GM18867 (cell line): ENCODE measurements at regions not wholly inside any gene's neighbourhood (a gene's known extent, or its start where the extent isn't known, plus 50 kb on each side); places are given as distances from the start of the nearest gene placed in this dataset.
"Not testable (repeated sequence)": the region's sequence is repeated elsewhere in the genome, so short reads cannot be mapped to it uniquely, and the experiment has no call there.

Experiments used
- ATAC-seq: cut with Tn5 transposase; IDR thresholded peaks from one replicate; pipeline ENCODE4 v1.9.1; 2021; ENCODE audit warnings: mild to moderate bottlenecking, moderate library complexity; ENCODE audit not compliant: unreplicated experiment

DNA sequence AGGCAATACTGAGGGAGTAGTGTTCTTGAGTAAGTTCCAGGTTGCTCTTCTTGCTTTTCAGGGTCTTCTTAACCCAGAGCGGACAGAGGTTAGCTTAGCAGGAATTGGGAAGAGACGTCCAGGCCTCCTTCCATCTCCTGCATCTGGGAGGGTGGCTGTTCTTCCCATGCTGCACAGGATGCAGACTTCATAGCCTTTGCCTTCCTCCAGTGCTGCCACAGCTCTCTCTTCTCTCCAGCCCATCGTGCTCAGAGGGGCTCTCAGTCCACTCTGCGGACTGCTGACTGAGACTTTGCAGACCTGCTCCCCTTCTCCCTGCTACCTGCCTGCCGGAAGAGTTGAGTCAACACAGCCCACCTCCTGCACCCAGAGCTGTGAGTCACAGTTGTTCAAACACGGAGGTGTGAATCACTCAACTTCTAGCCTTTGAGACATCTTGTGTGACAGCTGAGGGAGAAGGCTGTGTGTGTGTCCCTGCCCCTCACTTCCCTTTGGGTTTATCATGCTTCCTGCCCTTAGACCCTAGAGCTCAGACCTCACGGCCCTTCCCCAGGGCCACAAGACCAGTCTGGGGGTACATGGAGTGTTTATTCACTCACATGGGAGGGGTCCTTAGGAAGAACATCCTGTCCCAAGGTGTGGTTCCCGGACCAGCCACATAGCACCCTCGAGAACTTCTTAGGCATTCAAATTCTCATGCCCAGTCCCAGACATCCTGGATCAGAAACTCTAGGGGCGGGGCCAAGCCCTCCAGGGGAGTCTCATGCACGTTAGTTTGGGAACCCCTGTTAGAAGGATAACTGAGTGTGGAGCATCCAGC lies 158.3 kb upstream of the CACNA1E start:
- ATAC-seq, result no peak

DNA sequence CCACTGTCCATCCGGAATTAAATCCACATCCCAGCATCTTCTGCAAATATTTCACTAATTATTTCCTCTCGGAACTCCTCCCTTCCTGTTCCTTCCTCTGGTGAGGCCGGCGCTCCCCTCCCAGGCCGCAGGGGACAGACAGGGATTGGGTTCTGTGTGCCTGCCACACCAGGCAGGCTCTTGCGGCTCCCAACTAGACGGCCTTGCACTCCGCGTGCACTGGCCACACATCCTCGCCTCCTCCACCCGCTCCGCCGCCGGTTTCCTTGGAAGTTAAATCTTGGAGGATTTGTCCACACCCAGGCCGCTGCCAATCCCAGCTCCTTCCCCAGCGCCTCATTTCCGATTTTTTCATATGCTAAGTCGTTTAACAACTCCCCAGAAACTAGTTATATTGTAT lies 157.6 kb upstream of the CACNA1E start:
- not testable (repeated sequence) for ATAC-seq

DNA sequence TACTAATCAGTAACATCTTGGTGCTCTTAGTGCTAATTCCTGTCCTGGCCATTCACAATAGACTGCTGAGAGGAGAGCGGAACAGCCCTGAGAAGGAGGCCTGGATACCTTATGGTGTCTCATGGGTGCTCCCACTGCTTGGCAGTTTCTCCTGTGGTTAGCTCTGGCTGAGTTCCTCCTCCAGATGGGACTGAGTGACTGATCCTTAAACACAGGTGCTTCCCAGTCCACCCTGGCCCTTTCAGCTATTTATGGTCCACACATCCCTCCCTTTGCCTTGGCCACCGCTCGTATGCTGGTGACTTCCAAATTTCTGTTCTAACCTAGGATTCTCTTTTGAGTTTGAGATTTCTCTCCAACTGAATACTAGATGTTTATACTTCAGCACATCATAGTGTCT lies 157.0 kb upstream of the CACNA1E start:
- no peak for ATAC-seq

DNA sequence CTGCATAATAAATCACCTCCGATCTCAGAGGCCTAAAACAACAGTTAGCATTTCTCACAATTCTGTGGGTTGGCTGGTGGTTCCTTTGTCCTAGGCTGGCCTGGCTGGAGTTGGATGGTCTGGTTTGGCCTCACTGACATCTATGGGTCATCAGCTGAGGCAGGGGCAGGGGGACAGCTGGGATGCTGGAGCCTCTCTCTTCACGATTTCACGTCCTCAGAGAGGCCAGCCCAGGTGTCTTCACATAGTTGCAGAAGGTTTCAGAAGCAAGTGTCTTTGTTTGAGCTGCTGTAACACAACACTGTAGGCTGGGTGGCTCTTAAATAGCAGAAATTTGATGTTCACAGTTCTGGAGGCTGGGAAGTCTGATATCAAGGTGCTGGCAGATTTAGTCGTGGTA lies 155.5 kb upstream of the CACNA1E start:
- ATAC-seq, result no peak

DNA sequence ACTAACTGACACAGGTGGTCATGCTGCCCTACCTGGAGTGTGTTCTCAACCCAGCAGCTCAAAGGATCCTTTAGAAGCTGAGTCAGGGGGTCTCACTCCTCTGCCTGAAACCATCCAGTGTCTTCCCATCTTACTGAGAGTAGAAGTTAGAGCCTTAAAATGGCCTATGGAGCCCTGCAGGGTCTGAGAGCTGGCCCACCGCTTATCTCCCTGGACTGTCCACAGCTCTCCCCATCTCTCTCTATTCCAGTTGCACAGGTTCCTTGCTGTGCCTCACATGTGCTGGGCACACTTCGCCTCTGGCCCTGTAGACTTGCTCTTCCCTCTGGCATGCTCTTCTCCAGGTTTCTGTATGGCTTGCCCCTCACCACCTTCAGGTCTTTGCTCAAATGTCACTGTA lies 148.6 kb upstream of the CACNA1E start:
- ATAC-seq, result no peak

DNA sequence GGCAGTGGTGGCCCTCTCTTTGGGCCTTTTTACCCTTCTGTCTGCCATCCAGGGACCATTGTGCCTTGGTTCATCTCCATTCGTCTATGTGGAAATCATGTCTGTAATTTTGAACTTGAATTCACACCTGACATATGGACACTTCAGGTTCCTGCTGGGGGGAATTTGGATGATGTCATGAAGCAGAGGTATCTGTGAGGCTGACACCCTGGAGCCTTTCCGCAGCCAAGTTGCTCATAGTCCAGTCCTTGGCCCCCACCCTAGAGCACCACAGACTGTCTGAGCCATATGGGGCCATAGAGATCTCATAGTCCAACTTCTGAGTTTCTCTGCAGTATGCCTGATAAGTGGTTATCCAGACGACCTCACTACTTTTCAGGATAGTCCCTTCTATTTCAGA lies 147.7 kb upstream of the CACNA1E start:
- no peak for ATAC-seq

DNA sequence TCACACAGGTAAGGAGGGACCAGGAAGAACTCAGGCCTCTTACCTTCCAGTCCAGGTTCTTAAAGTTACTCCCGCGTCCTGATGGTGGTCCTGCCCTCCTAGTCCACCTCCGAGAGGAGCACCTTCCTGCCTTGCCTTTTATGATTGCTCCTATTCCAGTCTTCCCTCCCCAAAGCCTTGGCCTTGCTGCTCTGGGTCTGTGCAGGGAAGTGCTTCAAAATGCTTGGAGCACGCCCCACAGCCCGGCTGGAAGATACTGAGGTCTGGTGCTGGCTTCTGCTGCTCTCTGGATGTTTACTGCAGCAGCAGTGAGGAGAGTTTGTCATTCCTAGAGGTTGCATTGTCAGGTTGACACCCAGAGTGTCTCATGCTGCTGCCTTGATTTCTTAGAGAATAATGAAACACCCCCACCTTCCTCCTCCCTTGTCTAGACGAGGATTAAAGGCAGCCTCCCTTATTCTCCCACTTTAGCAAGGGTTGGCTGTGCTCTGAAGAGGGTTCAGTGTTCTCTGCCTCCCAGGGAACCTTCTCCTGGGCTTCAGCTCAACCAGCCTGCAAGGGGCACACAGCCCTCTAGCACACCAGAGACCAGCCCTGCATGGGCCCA lies 142.2 kb upstream of the CACNA1E start:
- ATAC-seq, result no peak

DNA sequence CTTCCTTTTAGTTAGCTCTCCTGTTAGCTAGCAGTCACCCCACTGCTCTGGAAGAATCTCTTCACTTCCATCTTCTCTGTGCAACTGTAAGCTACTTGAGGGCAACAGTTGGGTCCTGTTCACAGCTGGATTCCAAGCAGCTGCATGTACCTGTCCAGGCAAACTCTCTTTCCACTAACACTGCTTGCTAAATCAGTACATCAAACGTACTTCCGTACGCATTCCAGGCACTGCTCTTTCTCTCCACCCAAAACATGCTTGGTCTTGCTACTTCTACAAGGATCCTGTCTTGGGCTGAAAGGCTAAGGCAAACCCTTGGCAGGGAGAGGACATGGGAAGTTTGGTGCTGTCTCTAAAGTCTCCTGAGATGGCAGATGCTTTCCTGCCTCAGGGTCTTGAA lies 139.2 kb upstream of the CACNA1E start:
- no peak for ATAC-seq

DNA sequence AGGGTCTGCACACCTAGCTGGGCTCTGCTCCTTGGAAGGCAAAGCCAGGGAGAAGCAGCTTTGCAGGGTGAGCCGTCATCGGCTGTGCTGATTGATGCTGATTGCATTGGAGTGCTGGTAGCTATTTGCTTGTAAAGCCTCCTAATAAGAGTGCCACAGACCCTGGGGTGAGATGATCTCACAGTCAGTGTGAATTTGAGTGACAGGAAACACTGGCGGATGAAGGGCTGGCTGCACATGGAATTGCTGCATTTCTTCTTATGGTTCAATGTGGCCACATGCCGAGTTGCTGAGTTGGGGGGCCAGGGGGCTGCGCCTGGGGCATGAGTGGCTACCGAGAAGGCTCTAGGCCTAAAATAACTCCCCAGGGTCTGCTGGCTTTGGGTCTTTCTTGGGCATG lies 138.2 kb upstream of the CACNA1E start:
- ATAC-seq, result no peak

DNA sequence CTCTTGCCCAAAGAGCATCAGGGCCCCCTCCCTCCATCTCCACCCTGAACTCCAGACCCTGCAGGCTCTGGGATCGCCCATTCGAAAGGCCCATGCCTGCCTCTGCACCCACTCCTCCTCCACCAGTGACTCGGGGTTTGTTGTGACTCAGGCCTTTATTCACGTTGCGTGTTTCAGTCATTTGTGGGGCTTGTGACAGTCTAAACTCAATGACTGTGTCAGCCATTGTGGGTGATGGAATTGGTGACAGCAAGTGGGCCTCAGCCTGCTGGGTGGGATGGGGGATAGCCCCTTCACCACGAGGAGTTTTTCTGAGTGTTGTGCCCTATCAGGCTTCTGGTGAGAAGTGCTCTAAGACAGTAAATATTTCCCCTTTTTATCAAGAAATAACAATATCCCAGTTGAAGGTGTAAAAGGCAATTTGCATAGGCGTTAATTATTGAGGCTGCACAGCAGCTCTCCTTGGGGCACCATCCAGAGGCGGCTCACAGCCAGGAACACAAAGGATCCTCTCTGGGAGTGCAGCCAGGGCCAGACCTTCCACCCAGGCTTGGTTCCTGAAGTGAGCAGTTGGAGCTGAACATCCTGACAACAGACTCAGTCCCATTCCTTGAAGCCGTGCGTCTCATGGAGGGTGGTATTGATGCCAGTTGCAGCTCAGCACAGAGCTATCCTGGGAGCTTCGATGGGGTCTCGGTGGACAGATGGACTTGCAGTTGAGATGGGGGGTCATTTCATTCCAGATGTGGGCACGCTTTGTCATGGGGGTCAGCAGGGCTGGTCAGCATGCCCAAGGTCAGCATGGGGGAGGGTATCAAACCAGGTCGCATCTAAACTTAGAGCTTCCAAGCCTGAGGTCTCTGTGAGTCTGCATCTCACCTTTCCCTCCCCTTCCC lies 135.6 kb upstream of the CACNA1E start:
- ATAC-seq, result no peak

DNA sequence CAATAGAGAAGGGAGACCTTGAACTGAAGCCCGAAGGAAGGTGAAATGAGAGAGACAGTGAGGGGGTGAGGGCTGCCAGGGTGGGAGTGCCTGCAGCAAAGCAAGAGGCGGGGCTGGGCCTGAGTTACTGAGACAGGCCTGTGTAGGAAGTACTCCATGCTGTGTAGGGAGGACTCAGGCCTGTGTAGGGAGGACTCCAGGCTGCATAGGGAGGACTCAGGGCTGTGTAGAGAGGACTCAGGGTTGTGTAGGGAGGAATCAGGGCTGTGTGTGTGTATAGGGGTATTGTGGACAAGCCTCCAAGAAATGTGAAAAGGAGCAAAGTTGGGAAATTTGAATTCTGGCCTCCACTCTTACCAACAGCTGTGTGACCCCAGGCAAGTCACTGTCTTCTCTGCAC lies 133.8 kb upstream of the CACNA1E start:
- no peak for ATAC-seq

DNA sequence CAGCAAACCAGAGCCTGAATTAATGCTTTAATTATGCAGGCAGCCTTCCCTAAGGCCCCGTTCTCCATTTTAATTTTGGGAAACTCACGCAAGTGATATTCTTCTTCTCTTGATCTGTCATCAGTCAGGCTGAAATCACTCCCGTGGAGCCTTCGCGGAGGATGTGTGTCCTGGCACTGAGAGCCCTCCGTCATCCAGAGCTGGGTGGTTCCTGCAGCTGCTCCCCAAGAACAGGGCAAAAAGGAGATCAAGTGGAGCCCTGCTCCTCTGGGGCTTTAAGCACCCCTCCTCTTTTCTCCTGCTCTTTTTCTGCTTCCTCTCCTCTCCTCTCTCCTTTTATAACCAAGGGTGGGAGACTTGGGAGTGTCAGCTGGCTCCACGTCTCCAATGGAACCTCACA lies 133.2 kb upstream of the CACNA1E start:
- no peak for ATAC-seq

DNA sequence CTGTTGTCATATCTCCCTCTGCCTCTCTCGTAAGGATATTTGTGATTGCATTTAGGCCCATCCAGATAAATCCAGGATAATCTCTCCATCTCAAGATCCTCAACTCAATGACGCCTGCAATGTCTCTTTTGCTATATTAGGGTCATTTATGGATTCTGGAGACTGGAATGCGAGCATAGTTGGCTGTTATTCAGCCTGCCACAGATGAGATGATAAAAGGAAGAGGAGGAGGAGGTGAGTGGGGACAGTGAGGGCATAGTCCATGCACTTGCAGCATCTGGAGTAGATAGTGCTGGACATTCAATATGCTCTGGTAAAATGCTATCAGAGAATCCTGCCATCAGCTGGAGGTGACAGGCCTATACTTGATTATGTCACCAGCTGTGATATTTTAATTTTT lies 131.6 kb upstream of the CACNA1E start:
- no peak for ATAC-seq

DNA sequence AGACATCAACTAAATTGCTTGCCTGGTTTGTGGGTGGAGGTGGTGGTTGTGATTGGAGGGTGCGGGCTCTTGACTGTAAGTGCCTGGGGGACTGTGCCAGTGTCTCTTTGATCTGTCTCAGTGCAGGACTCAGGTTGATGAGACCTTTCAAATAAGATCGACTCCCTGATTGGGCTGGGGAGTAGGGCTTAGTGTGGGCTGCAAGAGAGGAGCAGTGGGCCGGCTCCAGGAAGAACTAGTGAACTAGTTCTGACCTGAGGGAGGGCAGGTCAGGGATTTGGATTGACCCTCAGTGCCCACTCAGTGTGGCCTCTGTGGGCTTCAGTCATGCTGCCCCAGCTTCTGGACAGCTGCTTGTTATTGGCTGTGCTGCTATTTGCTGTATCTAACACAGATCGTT lies 130.6 kb upstream of the CACNA1E start:
- ATAC-seq, result no peak

DNA sequence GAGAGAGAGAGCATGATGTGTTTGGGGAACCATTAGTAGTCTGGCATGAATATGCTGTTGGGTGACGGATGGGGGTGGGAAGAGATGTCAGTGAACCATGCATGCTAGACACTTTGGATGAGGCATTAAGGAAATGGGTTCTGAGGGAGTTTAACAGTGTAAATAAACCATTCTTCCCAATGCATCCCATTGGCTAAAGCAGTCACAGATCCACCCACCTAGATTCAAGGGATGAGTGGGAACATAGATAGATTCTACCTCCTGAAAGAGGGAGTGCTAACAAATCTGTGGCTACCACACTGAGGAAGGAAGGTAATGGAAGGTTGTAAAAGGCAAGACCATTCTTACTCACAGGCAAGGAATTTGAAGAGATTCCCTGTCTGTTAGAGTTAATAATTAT lies 129.8 kb upstream of the CACNA1E start:
- ATAC-seq, result no peak

DNA sequence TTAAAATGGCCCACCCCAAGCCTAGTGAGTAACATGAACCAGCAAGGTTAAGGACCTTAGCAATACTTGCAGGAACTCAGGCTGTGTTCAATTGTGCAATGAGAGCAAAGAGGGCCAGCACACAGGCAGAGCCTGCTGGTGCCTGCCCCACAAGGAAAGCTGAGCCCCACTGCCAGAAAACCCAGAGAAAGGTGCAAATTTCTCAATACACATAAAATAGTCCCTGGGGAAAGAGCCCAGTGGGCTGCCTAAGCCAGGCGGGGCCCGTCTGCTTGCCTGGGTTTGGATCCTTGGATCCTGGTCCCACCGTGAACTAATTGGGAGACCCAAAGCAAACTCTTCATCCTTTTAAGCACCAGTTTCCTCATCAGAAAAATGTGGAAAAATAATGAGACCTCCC lies 128.5 kb upstream of the CACNA1E start:
- ATAC-seq, result no peak

DNA sequence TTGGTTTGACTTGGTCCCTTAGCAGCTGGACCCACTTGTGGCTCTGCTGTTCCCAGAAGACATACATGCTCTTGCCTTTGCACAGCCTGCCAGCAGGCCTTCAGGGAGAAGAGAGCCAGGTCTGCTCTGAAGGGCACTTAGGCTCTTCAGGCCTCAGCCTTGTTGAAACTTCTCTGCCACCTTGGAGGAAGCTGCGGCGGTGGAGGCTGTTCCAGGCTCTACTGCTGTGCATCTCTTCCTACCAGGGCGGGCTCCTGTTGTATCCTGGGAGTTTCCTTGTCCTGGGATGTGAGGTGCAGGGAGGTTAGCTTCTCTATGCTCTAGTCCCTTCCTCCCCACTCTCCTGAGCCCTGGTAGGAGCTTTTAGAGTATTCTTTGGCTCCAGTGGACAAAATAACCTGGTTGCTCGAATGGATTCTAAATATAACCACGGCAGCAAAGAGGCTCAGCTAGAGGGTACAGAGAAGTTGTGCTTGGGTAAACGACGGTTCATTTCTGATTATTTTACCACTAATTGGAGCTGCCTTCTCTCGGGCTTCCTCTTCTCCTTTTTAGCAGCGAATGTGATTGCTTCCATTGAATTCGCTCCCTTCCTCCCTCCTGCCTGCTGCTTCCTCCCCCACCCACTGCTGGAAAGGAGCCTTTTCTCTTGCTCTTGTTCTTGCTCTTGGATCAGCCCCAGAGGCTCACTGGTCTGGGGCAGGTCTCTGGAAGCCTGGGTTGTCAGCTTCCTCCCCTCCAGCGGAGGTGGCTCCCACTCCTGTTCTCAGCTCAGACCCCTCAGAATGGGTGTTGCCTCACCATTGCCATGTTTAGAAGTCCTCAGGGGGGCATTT lies 126.6 kb upstream of the CACNA1E start:
- ATAC-seq, result no peak

DNA sequence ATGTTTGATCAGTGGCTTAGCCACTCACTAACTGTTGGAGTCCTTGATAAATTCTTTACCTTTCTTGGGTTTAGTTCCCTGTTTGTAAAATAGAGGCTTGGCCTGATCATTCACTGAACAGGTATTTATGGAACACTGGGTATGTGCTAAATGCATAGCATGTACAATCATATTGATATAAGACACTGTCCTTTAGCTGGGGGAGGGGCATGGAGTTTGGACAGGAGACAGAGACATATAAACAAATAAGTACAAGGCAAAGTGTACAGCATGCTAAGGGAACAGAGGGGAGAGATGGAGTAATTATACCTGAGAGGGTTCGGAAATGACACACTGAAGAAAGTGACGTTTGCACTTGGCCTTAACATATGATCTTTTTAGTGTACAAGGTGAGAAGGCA lies 124.3 kb upstream of the CACNA1E start:
- no peak for ATAC-seq

DNA sequence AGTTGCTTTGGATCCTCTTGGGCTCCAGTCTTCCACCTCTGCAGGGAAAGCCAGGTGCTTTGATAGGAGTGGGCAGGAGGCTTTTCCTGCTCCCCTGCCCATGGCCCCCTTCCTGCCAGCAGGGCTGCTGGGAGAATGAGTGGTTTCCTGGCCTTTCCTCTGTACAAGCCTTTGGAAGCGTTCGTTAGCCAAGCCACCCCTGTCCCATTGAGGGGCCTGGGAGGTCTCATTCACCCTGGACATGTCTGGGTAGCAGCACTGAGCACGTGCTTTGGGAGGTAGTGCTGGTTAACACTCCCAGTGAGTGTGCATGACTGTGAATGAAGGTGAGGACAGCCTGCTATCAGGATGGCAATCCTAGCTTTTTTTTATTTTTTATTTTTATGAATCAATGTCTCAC lies 118.5 kb upstream of the CACNA1E start:
- no peak for ATAC-seq

DNA sequence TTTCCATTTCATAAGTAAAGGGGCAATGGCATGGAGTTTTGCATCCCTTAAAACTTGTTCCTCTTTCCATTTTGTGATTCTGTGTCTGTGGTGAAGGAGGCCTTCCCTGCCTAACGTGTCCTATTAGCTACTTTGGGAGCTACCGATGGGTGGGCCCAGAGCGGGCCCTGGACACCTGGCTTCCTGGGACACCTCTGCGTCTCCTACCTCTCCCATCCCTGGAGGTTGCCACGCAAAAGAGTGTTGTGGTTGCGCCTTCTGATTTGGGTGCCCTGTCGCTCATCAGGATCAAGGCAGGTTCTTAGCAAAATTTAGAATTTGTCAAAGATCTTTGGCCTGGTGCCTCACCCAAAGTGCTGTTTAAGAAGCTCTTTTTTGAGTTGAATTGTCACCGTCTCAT lies 116.4 kb upstream of the CACNA1E start:
- ATAC-seq, result no peak

DNA sequence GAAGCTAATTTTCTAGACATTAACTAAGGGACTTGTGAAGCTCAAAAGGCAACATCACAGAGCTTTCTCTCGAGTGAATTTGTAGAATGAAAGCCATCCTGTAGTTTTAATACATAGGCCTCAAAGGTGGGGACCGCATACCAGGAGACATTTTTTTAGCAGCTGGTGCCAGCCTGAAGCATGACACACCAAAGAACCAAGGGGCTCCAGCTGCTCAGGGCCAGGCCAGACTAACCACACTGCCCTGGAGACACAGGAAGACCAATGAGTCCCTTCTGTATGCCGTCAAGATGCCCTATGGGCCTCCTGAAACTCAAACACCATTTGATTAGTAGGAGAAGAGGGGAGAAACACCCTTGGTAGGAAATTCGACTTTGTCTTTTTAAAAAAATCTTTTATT lies 113.9 kb upstream of the CACNA1E start:
- no peak for ATAC-seq
